GM12878 (cell line): ENCODE measurements at regions not wholly inside any gene's neighbourhood (a gene's known extent, or its start where the extent isn't known, plus 50 kb on each side); places are given as distances from the start of the nearest gene placed in this dataset.

Experiments
- ATAC-seq: fragments of 200-7000 bp; cut with Tn5 transposase; 3 replicates; pipeline ENCODE4 v1.9.1; 2020; ENCODE audit warnings: mild to moderate bottlenecking, moderate library complexity
- BruUV-seq: library from RNA; stranded (reverse); fragments of 400-500 nt; replicated peaks from 2 replicates; lab custom pipeline; 2021; lab: Mats Ljungman, UMichigan
- CTCF ChIA-PET: fragments of 300-600 bp; sonication (Branson Sonifier 250); formaldehyde crosslinking; extraction: SDS; loops from one replicate; lab custom pipeline; 2021; ENCODE audit warnings: inconsistent platforms; lab: Yijun Ruan, JAX
- POLR2A ChIA-PET: fragments of 350-600 bp; formaldehyde crosslinking; extraction: SDS; loops from one replicate; lab custom pipeline; 2021; ENCODE audit warnings: inconsistent platforms; lab: Charles Lee
- RAD21 ChIA-PET: fragments of 300-600 bp; sonication (Branson Sonifier 250); formaldehyde crosslinking; loops from one replicate; lab custom pipeline; 2023; ENCODE audit warnings: antibody characterized with exemption; ENCODE audit not compliant: unreplicated experiment; lab: Charles Lee
- SMC1A ChIA-PET: fragments of 300-600 bp; sonication (Branson Sonifier 250); formaldehyde crosslinking; loops from one replicate; lab custom pipeline; 2023; ENCODE audit not compliant: unreplicated experiment, uncharacterized antibody; lab: Charles Lee
- DNase-seq: peaks from one replicate; pipeline ENCODE4 v3.0.0-alpha.2; 2011; ENCODE audit warnings: low read depth, low spot score
- FAIRE-seq: peaks from 3 replicates; lab custom pipeline; 2011; peaks lifted over from hg19 to GRCh38; lab: Jason Lieb, UNC
- H2AFZ ChIP-seq: 2 replicates; pipeline ENCODE4 v1.6.0; 2011; ENCODE audit warnings: low read depth, low read length, control low read depth; ENCODE audit not compliant: control insufficient read depth
- H3K27ac ChIP-seq: 2 replicates; pipeline ENCODE4 v1.5.1; 2011; ENCODE audit warnings: control low read depth; ENCODE audit not compliant: control insufficient read depth, insufficient read depth
- H3K27me3 ChIP-seq, 2 experiments: replicated peaks in 1 of 2; 2 replicates each; pipeline versions ENCODE4 v1.6.0 to v1.6.1; 2011; ENCODE audit warnings: low read length in 1 of 2; ENCODE audit not compliant: control insufficient read depth in 2 of 2, insufficient read depth in 2 of 2
- H3K36me3 ChIP-seq, 2 experiments: 2 replicates each; pipeline ENCODE4 v1.5.1; 2011; ENCODE audit warnings: low read length in 1 of 2; ENCODE audit not compliant: control insufficient read depth in 2 of 2, insufficient read depth in 2 of 2
- H3K4me1 ChIP-seq: 2 replicates; pipeline ENCODE4 v1.6.1; 2011; ENCODE audit warnings: mild to moderate bottlenecking, low read length, moderate library complexity, mixed read lengths; ENCODE audit not compliant: control insufficient read depth, insufficient read depth
- H3K4me2 ChIP-seq: 2 replicates; pipeline ENCODE4 v1.6.0; 2011; ENCODE audit warnings: control low read depth; ENCODE audit not compliant: control insufficient read depth, insufficient read depth
- H3K4me3 ChIP-seq: fragments of 200-600 bp; sonication (generic); 2 replicates; pipeline ENCODE4 v1.5.1; 2016
- H3K79me2 ChIP-seq: 2 replicates; pipeline ENCODE4 v1.6.0; 2011; ENCODE audit warnings: low read length; ENCODE audit not compliant: control insufficient read depth, insufficient read depth
- H3K9ac ChIP-seq: 2 replicates; pipeline ENCODE4 v1.8.0; 2011; ENCODE audit warnings: low read length, control low read depth, mixed read lengths; ENCODE audit not compliant: control insufficient read depth, insufficient read depth
- H3K9me3 ChIP-seq: replicated peaks from 3 replicates; pipeline ENCODE4 v1.5.1; 2011; ENCODE audit warnings: mild to moderate bottlenecking, low read length; ENCODE audit not compliant: control insufficient read depth, insufficient read depth
- H4K20me1 ChIP-seq: 2 replicates; pipeline ENCODE4 v1.6.0; 2011; ENCODE audit not compliant: control insufficient read depth, insufficient read depth
- BCLAF1 ChIP-seq: fragments of 450-650 bp; IDR thresholded peaks from 2 replicates; pipeline ENCODE4 v1.6.1; 2017; ENCODE audit warnings: antibody characterized with exemption, mild to moderate bottlenecking, moderate library complexity
- POLR2AphosphoS5 ChIP-seq: IDR thresholded peaks from 2 replicates; pipeline ENCODE4 v1.6.1; 2011; ENCODE audit warnings: mild to moderate bottlenecking, low read length, inconsistent platforms
- RFX5 ChIP-seq: IDR thresholded peaks from 2 replicates; pipeline ENCODE4 v1.6.1; 2011; ENCODE audit warnings: low read depth, low read length, improper control_type of control experiment
- SMAD1 ChIP-seq: fragments of 450-650 bp; IDR thresholded peaks from 2 replicates; pipeline ENCODE4 v1.6.1; 2018; ENCODE audit warnings: mild to moderate bottlenecking, low read depth; ENCODE audit not compliant: partially characterized antibody
- in situ Hi-C: fragments of 300-500 bp; cut with MboI; formaldehyde crosslinking; loops from 9 replicates; pipeline ENCODE4 v1.14.3; 2018; ENCODE audit warnings: mixed read lengths
- intact Hi-C: fragments of 100-400 bp; cut with micrococcal nuclease; formaldehyde crosslinking; loops from one replicate; pipeline ENCODE4 v1.14.2; 2022; ENCODE audit not compliant: unreplicated experiment
- TF ChIP-seq, protein P1 (sequence below): IDR thresholded peaks from 2 replicates; pipeline ENCODE4 v1.6.1; 2012; ENCODE audit warnings: low read length, inconsistent platforms

- no peak overlapping the region for H3K4me3 ChIP-seq
- no peak overlapping the region for H3K9ac ChIP-seq
- FAIRE-seq (no peak), ATAC-seq (no peak), DNase-seq (no peak)
- no peaks in the 10 kb centered on the region for H3K79me2 ChIP-seq
- H3K4me2 ChIP-seq: no peak overlapping the region
- intact Hi-C loops: no loop called here
- H3K27me3 ChIP-seq: no peaks in the 10 kb centered on the region
- no peaks in the 10 kb centered on the region for H3K4me1 ChIP-seq
- no peaks in the 10 kb centered on the region for H3K9me3 ChIP-seq
- RAD21 ChIA-PET: no interaction called here
- CTCF ChIA-PET: no interaction called here
- in situ Hi-C loops: no loop called here
- no peaks in the 10 kb centered on the region for H4K20me1 ChIP-seq
- H3K27ac ChIP-seq: no peak overlapping the region
- H3K36me3 ChIP-seq: no peaks in the 10 kb centered on the region
- SMC1A ChIA-PET: no interaction called here
- BruUV-seq: no TSS peak
- POLR2A ChIA-PET: no interaction called here
- TF ChIP-seq SMAD1 (no peak), BCLAF1 (no peak), RFX5 (no peak), POLR2AphosphoS5 (no peak)
- TF ChIP-seq, protein P1, sequence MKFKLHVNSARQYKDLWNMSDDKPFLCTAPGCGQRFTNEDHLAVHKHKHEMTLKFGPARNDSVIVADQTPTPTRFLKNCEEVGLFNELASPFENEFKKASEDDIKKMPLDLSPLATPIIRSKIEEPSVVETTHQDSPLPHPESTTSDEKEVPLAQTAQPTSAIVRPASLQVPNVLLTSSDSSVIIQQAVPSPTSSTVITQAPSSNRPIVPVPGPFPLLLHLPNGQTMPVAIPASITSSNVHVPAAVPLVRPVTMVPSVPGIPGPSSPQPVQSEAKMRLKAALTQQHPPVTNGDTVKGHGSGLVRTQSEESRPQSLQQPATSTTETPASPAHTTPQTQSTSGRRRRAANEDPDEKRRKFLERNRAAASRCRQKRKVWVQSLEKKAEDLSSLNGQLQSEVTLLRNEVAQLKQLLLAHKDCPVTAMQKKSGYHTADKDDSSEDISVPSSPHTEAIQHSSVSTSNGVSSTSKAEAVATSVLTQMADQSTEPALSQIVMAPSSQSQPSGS: no peak
- H2AFZ ChIP-seq: no peak overlapping the region
These were observed 456.9 kb downstream of the TOX3 start for GRCh38 chr16:52090080-52090479.
